ENCODE measurements at regions not wholly inside any gene's neighbourhood (a gene's known extent, or its start where the extent isn't known, plus 50 kb on each side); places are given as distances from the start of the nearest gene placed in this dataset.

DNA sequence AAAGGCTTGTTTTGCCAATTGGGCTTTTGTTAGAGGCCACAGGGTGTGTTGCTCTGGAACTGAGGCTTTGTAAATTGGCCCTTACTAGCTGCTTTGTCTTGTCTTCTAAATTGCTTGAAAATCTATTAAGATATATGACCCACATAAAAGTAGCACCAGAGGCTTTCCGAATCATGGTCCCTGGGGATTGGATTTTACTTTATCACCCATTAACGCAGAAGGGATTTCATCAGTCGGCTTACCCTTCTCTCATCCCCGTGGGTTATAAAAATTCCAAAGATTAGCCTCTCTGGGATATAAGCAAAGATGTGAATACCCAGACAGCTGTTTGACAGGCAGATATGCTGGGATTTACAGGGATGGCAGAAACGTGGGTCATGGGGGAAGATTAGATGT is 98.3 kb upstream of the CHL1 start (continued):
- TF ChIP-seq GTF2F1 (IDR thresholded peaks at IDR 0.05; ENCODE audit: low read depth, low read length) (no peak), KLF16 (IDR thresholded peaks at IDR 0.05) (no peak), COPS2 (conservative IDR thresholded peaks at IDR 0.05) (no peak), ZFPM2 (CRISPR knock-in tag; IDR thresholded peaks at IDR 0.05) (no peak)
- TF ChIP-seq, protein P1, sequence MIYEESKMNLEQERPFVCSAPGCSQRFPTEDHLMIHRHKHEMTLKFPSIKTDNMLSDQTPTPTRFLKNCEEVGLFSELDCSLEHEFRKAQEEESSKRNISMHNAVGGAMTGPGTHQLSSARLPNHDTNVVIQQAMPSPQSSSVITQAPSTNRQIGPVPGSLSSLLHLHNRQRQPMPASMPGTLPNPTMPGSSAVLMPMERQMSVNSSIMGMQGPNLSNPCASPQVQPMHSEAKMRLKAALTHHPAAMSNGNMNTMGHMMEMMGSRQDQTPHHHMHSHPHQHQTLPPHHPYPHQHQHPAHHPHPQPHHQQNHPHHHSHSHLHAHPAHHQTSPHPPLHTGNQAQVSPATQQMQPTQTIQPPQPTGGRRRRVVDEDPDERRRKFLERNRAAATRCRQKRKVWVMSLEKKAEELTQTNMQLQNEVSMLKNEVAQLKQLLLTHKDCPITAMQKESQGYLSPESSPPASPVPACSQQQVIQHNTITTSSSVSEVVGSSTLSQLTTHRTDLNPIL (CRISPR knock-in tag; IDR thresholded peaks at IDR 0.05), result no peak

DNA sequence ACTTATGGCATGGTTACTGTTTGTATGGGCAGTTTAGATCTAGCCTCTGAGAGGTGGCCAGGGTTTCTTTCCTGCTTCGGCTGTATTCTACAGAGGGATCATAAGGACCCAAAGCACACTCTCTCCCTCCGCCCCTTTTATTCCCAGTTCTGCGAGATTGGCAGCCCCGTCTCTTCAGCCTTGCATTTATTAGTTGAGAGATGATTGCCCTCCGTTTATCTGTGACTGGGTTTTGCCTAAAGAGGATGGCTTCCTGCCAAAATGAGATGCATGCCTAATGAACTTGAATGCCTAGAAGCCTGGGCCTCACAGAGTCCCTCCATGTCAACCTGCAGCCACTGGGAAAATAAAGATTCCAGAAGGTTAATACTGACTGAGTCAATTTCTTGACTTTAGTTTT is 97.1 kb upstream of the CHL1 start:
- no peaks in the 10 kb centered on the region for H3K4me1 ChIP-seq (replicated peaks in 1 of 2; ENCODE audit: control insufficient read depth in 2 of 2, insufficient read depth in 2 of 2, low read length in 2 of 2)
- POLR2A ChIA-PET, result no interaction called here
- no peak for ATAC-seq
- no peaks in the 10 kb centered on the region for H3K9me1 ChIP-seq (ENCODE audit: control insufficient read depth, insufficient read depth, low read length)
- in situ Hi-C loops (cut with MboI) (no loop called here), intact Hi-C loops (cut with micrococcal nuclease) (no loop called here)
- BruUV-seq (replicated peaks), result no TSS peak
- no peak overlapping the region for H3K4me3 ChIP-seq
- no peaks in the 10 kb centered on the region for H3K9me3 ChIP-seq (replicated peaks; ENCODE audit: control insufficient read depth, insufficient read depth, low read depth, low read length)
- H3K36me3 ChIP-seq (ENCODE audit: control insufficient read depth, insufficient read depth, low read length), result no peaks in the 10 kb centered on the region
- H2AFZ ChIP-seq (ENCODE audit: low read depth, low read length), result no peak overlapping the region
- no peak for FAIRE-seq
- 0% methylated on average over 5 of the region's 5 CpGs for WGBS (ENCODE audit: insufficient coverage, low coverage, missing lambda C conversion rate)
- H3K9ac ChIP-seq (ENCODE audit: insufficient read depth in 1 of 2, low read depth in 2 of 2, low read length in 2 of 2), result no peak overlapping the region
- no peak for DNase-seq (ENCODE audit: extremely low read depth in 1 of 4, low spot score in 3 of 4)
- H3K27ac ChIP-seq (ENCODE audit: extremely low read depth, low read depth, low read length), result no peak overlapping the region
- H3K79me2 ChIP-seq (ENCODE audit: control insufficient read depth, insufficient read depth, low read length), result no peaks in the 10 kb centered on the region
- CTCF ChIA-PET (ENCODE audit: low intra/inter-chr PET ratio), result no interaction called here
- H3K27me3 ChIP-seq (ENCODE audit: control insufficient read depth in 2 of 2, insufficient read depth in 2 of 2, low read length in 2 of 2), result no peaks in the 10 kb centered on the region
- no peaks in the 10 kb centered on the region for H4K20me1 ChIP-seq (replicated peaks; ENCODE audit: control insufficient read depth, insufficient read depth, low read length)
- no peak overlapping the region for H3K4me2 ChIP-seq (ENCODE audit: insufficient read depth, low read length)
- TF ChIP-seq CREBBP (IDR thresholded peaks at IDR 0.05; ENCODE audit: low read depth, low read length) (no peak), ZNF707 (CRISPR knock-in tag; conservative IDR thresholded peaks at IDR 0.05) (no peak), ZNF79 (CRISPR knock-in tag; IDR thresholded peaks at IDR 0.05; ENCODE audit: low read depth) (no peak), ZNF197 (CRISPR knock-in tag; IDR thresholded peaks at IDR 0.05; ENCODE audit: low read depth) (no peak), ZSCAN32 (CRISPR knock-in tag; IDR thresholded peaks at IDR 0.05) (no peak), ZNF551 (CRISPR knock-in tag; IDR thresholded peaks at IDR 0.05) (no peak), MAZ (CRISPR knock-in tag; conservative IDR thresholded peaks at IDR 0.05 in 1 of 2, IDR thresholded peaks at IDR 0.05 in 1 of 2) (no peak), ESRRB (CRISPR knock-in tag; IDR thresholded peaks at IDR 0.05; ENCODE audit: borderline replicate concordance) (no peak), CTBP1 (IDR thresholded peaks at IDR 0.05; ENCODE audit: borderline replicate concordance) (no peak), KDM1A (IDR thresholded peaks at IDR 0.05) (no peak), POU5F1 (IDR thresholded peaks at IDR 0.05; ENCODE audit: borderline replicate concordance, low read depth, low read length, partially characterized antibody) (no peak), NUFIP1 (IDR thresholded peaks at IDR 0.05; ENCODE audit: partially characterized antibody) (no peak)
- TF ChIP-seq, protein P2, sequence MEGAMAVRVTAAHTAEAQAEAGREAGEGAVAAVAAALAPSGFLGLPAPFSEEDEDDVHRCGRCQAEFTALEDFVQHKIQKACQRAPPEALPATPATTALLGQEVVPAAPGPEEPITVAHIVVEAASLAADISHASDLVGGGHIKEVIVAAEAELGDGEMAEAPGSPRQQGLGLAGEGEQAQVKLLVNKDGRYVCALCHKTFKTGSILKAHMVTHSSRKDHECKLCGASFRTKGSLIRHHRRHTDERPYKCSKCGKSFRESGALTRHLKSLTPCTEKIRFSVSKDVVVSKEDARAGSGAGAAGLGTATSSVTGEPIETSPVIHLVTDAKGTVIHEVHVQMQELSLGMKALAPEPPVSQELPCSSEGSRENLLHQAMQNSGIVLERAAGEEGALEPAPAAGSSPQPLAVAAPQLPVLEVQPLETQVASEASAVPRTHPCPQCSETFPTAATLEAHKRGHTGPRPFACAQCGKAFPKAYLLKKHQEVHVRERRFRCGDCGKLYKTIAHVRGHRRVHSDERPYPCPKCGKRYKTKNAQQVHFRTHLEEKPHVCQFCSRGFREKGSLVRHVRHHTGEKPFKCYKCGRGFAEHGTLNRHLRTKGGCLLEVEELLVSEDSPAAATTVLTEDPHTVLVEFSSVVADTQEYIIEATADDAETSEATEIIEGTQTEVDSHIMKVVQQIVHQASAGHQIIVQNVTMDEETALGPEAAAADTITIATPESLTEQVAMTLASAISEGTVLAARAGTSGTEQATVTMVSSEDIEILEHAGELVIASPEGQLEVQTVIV (CRISPR knock-in tag; IDR thresholded peaks at IDR 0.05; ENCODE audit: borderline replicate concordance), result no peak

Measured in K562 (cell line).